Thoracic aorta (tissue), 2 donors: ENCODE measurements at regions not wholly inside any gene's neighbourhood (a gene's known extent, or its start where the extent isn't known, plus 50 kb on each side); places are given as distances from the start of the nearest gene placed in this dataset.

Experiments
- ATAC-seq: fragments of 150-250 bp; one replicate; pipeline ENCODE4 v1.8.0; 2017; ENCODE audit warnings: low read depth; ENCODE audit not compliant: insufficient number of reproducible peaks, low FRiP score
- DNase-seq: peaks from one replicate; pipeline ENCODE4 v3.0.0-alpha.2; 2020; ENCODE audit warnings: low spot score
- H3K27ac ChIP-seq, 2 donors: fragments of 200-600 bp; sonication (generic); 1 replicate in 1 of 2; 2 replicates in 1 of 2; pipeline ENCODE4 v1.5.1; 2016; ENCODE audit warnings: mild to moderate bottlenecking in 2 of 2, moderate library complexity in 2 of 2
- H3K27me3 ChIP-seq: fragments of 200-600 bp; sonication (generic); replicated peaks from 2 replicates; pipeline ENCODE4 v1.6.0; 2016; ENCODE audit warnings: mild to moderate bottlenecking; ENCODE audit not compliant: insufficient read depth
- H3K36me3 ChIP-seq: fragments of 200-600 bp; sonication (generic); one replicate; pipeline ENCODE4 v1.5.1; 2016
- H3K4me1 ChIP-seq, 2 donors: fragments of 200-600 bp; sonication (generic); 1 replicate in 1 of 2; 2 replicates in 1 of 2; pipeline versions ENCODE4 v1.5.1 to v1.6.0; 2016; ENCODE audit warnings: low read depth in 2 of 2, mild to moderate bottlenecking in 1 of 2; ENCODE audit not compliant: control insufficient read depth in 1 of 2
- H3K4me3 ChIP-seq: fragments of 200-600 bp; sonication (generic); 2 replicates; pipeline ENCODE4 v1.5.1; 2016; ENCODE audit warnings: mild to moderate bottlenecking
- H3K9me3 ChIP-seq: fragments of 200-600 bp; sonication (generic); 2 replicates; pipeline ENCODE4 v1.5.1; 2016
- TF ChIP-seq, protein P1 (sequence below): fragments of 200-600 bp; sonication (generic); IDR thresholded peaks from one replicate; pipeline ENCODE4 v1.5.1; 2019; ENCODE audit warnings: antibody characterized with exemption

DNA sequence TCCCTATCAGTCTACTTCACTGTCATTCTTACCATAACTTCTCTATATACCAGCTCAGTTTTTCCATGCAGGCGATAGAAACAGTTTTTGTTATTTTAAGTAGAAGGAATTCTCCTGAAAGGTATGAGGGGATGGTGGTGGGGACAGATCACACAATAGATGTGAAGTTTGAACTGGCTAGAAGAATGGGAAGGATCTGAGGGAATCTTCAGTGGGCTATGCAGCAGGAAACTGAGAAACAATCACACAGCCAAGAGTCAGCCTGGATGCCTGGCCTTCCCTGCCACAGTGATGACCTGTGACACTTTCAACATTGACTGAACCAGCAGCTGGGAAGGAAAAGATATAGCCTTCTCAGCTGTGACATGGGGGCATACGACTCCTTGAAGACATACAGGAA lies 329.1 kb upstream of the GULP1 start:
- Histone ChIP-seq H3K4me1 (peaks cover 13 to 25% of the 10 kb centered on the region in 2 donors), H3K27ac (peak overlapping the region in 1 of 2 donors; percentile 13), H3K36me3 (no peaks in the 10 kb centered on the region), H3K9me3 (no peaks in the 10 kb centered on the region), H3K27me3 (no peaks in the 10 kb centered on the region), H3K4me3 (no peak overlapping the region)
- ATAC-seq (no peak), DNase-seq (no peak)
- TF ChIP-seq, protein P1, sequence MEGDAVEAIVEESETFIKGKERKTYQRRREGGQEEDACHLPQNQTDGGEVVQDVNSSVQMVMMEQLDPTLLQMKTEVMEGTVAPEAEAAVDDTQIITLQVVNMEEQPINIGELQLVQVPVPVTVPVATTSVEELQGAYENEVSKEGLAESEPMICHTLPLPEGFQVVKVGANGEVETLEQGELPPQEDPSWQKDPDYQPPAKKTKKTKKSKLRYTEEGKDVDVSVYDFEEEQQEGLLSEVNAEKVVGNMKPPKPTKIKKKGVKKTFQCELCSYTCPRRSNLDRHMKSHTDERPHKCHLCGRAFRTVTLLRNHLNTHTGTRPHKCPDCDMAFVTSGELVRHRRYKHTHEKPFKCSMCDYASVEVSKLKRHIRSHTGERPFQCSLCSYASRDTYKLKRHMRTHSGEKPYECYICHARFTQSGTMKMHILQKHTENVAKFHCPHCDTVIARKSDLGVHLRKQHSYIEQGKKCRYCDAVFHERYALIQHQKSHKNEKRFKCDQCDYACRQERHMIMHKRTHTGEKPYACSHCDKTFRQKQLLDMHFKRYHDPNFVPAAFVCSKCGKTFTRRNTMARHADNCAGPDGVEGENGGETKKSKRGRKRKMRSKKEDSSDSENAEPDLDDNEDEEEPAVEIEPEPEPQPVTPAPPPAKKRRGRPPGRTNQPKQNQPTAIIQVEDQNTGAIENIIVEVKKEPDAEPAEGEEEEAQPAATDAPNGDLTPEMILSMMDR: no peak

DNA sequence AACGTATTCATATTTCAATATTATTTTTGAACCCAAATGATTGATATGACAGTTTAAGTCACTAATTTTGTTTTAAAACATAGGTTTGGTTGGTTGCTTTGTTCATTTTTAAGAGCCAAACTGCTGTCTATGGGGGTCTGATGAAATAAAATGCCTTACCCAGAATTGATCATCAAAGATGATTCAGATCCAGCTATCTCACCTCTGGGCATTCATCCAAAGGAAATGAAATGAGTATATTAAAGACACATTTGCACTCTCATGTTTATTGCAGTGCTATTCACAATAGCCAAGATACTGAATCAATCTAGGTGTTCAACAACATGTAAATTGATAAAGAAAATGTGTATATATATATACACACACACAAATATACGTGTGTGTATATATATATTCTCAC lies 326.9 kb upstream of the GULP1 start:
- H3K27me3 ChIP-seq: no peaks in the 10 kb centered on the region
- no peaks in the 10 kb centered on the region for H3K9me3 ChIP-seq
- H3K4me3 ChIP-seq: no peak overlapping the region
- peaks cover 4 to 21% of the 10 kb centered on the region in 2 donors for H3K4me1 ChIP-seq
- H3K27ac ChIP-seq: no peak overlapping the region
- ATAC-seq (no peak), DNase-seq (no peak)
- no peaks in the 10 kb centered on the region for H3K36me3 ChIP-seq
- TF ChIP-seq, protein P1: no peak

DNA sequence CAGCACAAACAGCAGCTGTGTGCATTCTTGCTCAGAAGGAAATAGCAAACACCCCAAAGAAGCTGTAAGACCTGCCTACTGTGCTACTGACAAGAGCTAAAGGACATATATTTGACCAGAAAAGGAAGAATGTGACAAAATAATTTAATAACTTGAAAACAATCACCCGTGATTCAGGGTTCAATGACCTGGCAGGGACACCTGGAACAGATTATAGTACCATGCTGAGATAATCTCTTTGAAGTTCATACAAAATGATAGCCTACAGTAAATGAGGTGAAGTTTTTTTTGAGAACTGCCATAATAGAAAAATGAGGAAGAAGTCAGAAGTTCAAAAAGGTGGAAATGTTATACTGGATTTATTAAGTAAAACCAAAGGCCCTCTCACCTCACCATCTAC lies 324.8 kb upstream of the GULP1 start:
- H3K27ac ChIP-seq: no peak overlapping the region
- H3K4me1 ChIP-seq: peaks cover 4 to 13% of the 10 kb centered on the region in 2 donors
- H3K36me3 ChIP-seq: no peaks in the 10 kb centered on the region
- H3K9me3 ChIP-seq: no peaks in the 10 kb centered on the region
- H3K4me3 ChIP-seq: no peak overlapping the region
- no peaks in the 10 kb centered on the region for H3K27me3 ChIP-seq
- TF ChIP-seq, protein P1: no peak
- DNase-seq: no peak
- ATAC-seq: no peak

DNA sequence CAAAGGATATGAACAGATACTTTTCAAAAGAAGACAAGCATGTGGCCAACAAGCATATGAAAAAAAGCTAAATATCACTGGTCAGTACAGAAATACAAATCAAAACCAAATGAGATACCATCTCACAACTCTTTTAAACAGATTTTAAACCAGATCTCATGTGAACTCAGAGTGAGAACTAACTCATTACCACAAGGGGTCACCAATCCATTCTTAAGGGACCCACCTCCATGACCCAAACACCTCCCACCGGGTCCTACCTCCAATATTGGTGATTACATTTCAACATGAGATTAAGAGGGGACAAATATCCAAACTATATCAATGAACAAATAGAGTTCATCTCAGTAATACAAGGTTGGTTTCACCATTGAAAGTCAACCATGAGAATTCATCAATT lies 319.8 kb upstream of the GULP1 start:
- H3K9me3 ChIP-seq: no peaks in the 10 kb centered on the region
- H3K27me3 ChIP-seq: no peaks in the 10 kb centered on the region
- H3K27ac ChIP-seq: no peak overlapping the region

DNA sequence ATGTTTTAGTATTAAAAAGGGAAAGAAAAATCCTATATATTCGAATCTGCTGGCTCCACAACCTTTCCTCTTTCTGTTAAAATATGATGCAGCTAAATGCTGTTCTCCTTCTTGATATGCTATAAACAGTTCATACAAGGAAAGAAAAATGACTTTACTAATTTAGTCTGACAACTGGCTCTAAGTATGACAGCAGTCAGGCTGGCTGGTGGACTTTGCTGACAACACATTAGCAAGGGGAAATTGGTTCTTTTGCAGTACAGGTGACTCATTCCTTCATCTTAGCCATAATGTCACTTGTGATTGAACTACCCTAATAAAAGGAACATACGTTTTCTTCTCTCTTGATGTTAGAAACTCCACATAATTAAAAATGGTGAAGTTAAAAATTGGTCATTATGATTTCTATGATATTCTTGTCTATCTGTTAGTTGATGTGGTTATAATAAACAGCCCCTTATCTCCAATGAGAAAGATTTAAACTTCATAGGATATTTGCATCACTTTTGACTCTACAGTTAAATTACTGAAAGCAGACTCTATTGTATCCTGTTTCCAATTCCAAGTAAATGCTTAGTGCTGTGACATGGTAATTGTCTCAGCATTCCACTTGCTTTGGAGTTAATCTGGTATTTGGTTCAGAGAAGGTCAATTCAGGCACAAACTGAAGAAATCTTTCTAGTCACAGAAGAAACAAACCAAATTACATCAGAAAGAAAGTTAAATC lies 315.3 kb upstream of the GULP1 start:
- ATAC-seq (no peak), DNase-seq (no peak)
- H3K4me1 ChIP-seq: peaks cover 0 to 9% of the 10 kb centered on the region in 2 donors
- no peak overlapping the region for H3K4me3 ChIP-seq
- H3K9me3 ChIP-seq: no peaks in the 10 kb centered on the region
- no peak overlapping the region for H3K27ac ChIP-seq
- no peaks in the 10 kb centered on the region for H3K36me3 ChIP-seq
- TF ChIP-seq, protein P1: no peak
- no peaks in the 10 kb centered on the region for H3K27me3 ChIP-seq

More for the DNA sequence above, 319.8 kb upstream of the GULP1 start:
- H3K4me1 ChIP-seq: peaks cover 0 to 8% of the 10 kb centered on the region in 2 donors
- H3K4me3 ChIP-seq: no peak overlapping the region
- TF ChIP-seq, protein P1: no peak
- ATAC-seq (no peak), DNase-seq (no peak)
- H3K36me3 ChIP-seq: no peaks in the 10 kb centered on the region
